Activated CD8-positive, alpha-beta memory T cell treated with anti-CD3 and anti-CD28 coated beads, Interleukin-2, amount 50 U/mL, for 24 hours (primary cell): ENCODE measurements at regions not wholly inside any gene's neighbourhood (a gene's known extent, or its start where the extent isn't known, plus 50 kb on each side); places are given as distances from the start of the nearest gene placed in this dataset.
"Not testable (repeated sequence)": the region's sequence is repeated elsewhere in the genome, so short reads cannot be mapped to it uniquely, and the experiment has no call there.

Experiments used
- DNase-seq: peaks from one replicate; pipeline ENCODE4 v3.0.0-alpha.2; 2020; ENCODE audit errors: extremely low read depth

- no peak for DNase-seq
These were observed 531.3 kb upstream of the MAN1A1 start for GRCh38 chr6:119880840-119881239.

- DNase-seq, result no peak
These were observed 530.2 kb upstream of the MAN1A1 start for GRCh38 chr6:119879731-119880130.

GRCh38 chr6:119874381-119874780 is 524.8 kb upstream of the MAN1A1 start:
- no peak for DNase-seq

- no peak for DNase-seq
These were observed 523.5 kb upstream of the MAN1A1 start for GRCh38 chr6:119873107-119873506.

- DNase-seq, result no peak
These were observed 522.0 kb upstream of the MAN1A1 start for GRCh38 chr6:119871520-119871919.

GRCh38 chr6:119865466-119866350 is 516.1 kb upstream of the MAN1A1 start:
- no peak for DNase-seq

- no peak for DNase-seq
These were observed 513.2 kb upstream of the MAN1A1 start for GRCh38 chr6:119862719-119863118.

- no peak for DNase-seq
These were observed 509.3 kb upstream of the MAN1A1 start for GRCh38 chr6:119858901-119859300.

GRCh38 chr6:119856136-119856535 is 506.6 kb upstream of the MAN1A1 start:
- peak; percentile 1 for DNase-seq

- no peak for DNase-seq
These were observed 499.1 kb upstream of the MAN1A1 start for GRCh38 chr6:119848696-119849095.

- no peak for DNase-seq
These were observed 495.6 kb upstream of the MAN1A1 start for GRCh38 chr6:119845161-119845560.

- DNase-seq, result no peak
These were observed 494.8 kb upstream of the MAN1A1 start for GRCh38 chr6:119844387-119844786.

GRCh38 chr6:119842191-119842590 is 492.6 kb upstream of the MAN1A1 start:
- DNase-seq, result no peak

- no peak for DNase-seq
These were observed 488.5 kb upstream of the MAN1A1 start for GRCh38 chr6:119838043-119838442.

GRCh38 chr6:119834418-119834817 is 484.9 kb upstream of the MAN1A1 start:
- DNase-seq, result no peak

GRCh38 chr6:119832411-119832810 is 482.9 kb upstream of the MAN1A1 start:
- no peak for DNase-seq

- DNase-seq, result no peak
These were observed 481.1 kb upstream of the MAN1A1 start for GRCh38 chr6:119830494-119831295.

GRCh38 chr6:119830069-119830468 is 480.5 kb upstream of the MAN1A1 start:
- DNase-seq, result no peak

GRCh38 chr6:119829499-119829898 is 479.9 kb upstream of the MAN1A1 start:
- DNase-seq, result not testable (repeated sequence)

GRCh38 chr6:119829006-119829405 is 479.4 kb upstream of the MAN1A1 start:
- DNase-seq, result no peak

GRCh38 chr6:119821380-119821779 is 471.8 kb upstream of the MAN1A1 start:
- no peak for DNase-seq

GRCh38 chr6:119818876-119819275 is 469.3 kb upstream of the MAN1A1 start:
- no peak for DNase-seq
